ENCODE measurements at regions not wholly inside any gene's neighbourhood (a gene's known extent, or its start where the extent isn't known, plus 50 kb on each side); places are given as distances from the start of the nearest gene placed in this dataset.
A peak's percentile ranks its signal among the peaks of the same experiment; 100 is the strongest.

- ATAC-seq (ENCODE audit: low read depth), result no peak
- no peak overlapping the region for H3K4me3 Mint-ChIP-seq
- H3K36me3 Mint-ChIP-seq (ENCODE audit: low read depth), result no peaks in the 10 kb centered on the region
- no peak for DNase-seq
- H3K27ac Mint-ChIP-seq, result no peak overlapping the region
- H3K9me3 Mint-ChIP-seq, result peaks cover 7% of the 10 kb centered on the region
- ChIA-PET CTCF (no interaction called here), POLR2A (no interaction called here)
- H3K4me1 Mint-ChIP-seq, result no peaks in the 10 kb centered on the region
- peaks cover 25% of the 10 kb centered on the region for H3K27me3 Mint-ChIP-seq
- TF ChIP-seq CTCF (IDR thresholded peaks at IDR 0.05), result no peak
- intact Hi-C loops (cut with micrococcal nuclease), result no loop called here
Measured at GRCh38 chr4:140281828-140282552, 91.5 kb upstream of the SCOC start.

- Mint-ChIP-seq H3K9me3 (peaks cover 7% of the 10 kb centered on the region), H3K27me3 (peaks cover 22% of the 10 kb centered on the region), H3K36me3 (ENCODE audit: low read depth) (no peaks in the 10 kb centered on the region), H3K4me1 (no peaks in the 10 kb centered on the region), H3K27ac (no peak overlapping the region), H3K4me3 (no peak overlapping the region)
- no peak for TF ChIP-seq CTCF (IDR thresholded peaks at IDR 0.05)
- intact Hi-C loops (cut with micrococcal nuclease), result no loop called here
- POLR2A ChIA-PET, result no interaction called here
- DNase-seq, result no peak
- CTCF ChIA-PET, result no interaction called here
- no peak for ATAC-seq (ENCODE audit: low read depth)
Measured at GRCh38 chr4:140277576-140277975, 95.9 kb upstream of the SCOC start.

- H3K4me3 Mint-ChIP-seq, result no peak overlapping the region
- H3K4me1 Mint-ChIP-seq, result peaks cover 8% of the 10 kb centered on the region
- H3K36me3 Mint-ChIP-seq (ENCODE audit: low read depth), result no peaks in the 10 kb centered on the region
- CTCF ChIA-PET, result no interaction called here
- ATAC-seq (ENCODE audit: low read depth) (peak; percentile 42), DNase-seq (no peak)
- peaks cover 9% of the 10 kb centered on the region for H3K27me3 Mint-ChIP-seq
- no peaks in the 10 kb centered on the region for H3K9me3 Mint-ChIP-seq
- intact Hi-C loops (cut with micrococcal nuclease), result no loop called here
- no peak for TF ChIP-seq CTCF (IDR thresholded peaks at IDR 0.05)
- no peak overlapping the region for H3K27ac Mint-ChIP-seq
- POLR2A ChIA-PET, result no interaction called here
Measured at GRCh38 chr4:140271553-140271952, 101.9 kb upstream of the SCOC start.

- intact Hi-C loops (cut with micrococcal nuclease), result no loop called here
- Mint-ChIP-seq H3K27ac (no peak overlapping the region), H3K4me1 (peaks cover 8% of the 10 kb centered on the region), H3K27me3 (peaks cover 9% of the 10 kb centered on the region), H3K9me3 (no peaks in the 10 kb centered on the region), H3K36me3 (ENCODE audit: low read depth) (no peaks in the 10 kb centered on the region), H3K4me3 (no peak overlapping the region)
- no peak for TF ChIP-seq CTCF (IDR thresholded peaks at IDR 0.05)
- DNase-seq, result no peak
- CTCF ChIA-PET, result no interaction called here
- POLR2A ChIA-PET, result no interaction called here
- no peak for ATAC-seq (ENCODE audit: low read depth)
Measured at GRCh38 chr4:140269369-140269768, 104.1 kb upstream of the SCOC start.

- ATAC-seq (ENCODE audit: low read depth) (no peak), DNase-seq (no peak)
- no peak overlapping the region for H3K27ac Mint-ChIP-seq
- H3K4me3 Mint-ChIP-seq, result no peak overlapping the region
- intact Hi-C loops (cut with micrococcal nuclease), result no loop called here
- H3K27me3 Mint-ChIP-seq, result peaks cover 9% of the 10 kb centered on the region
- H3K36me3 Mint-ChIP-seq (ENCODE audit: low read depth), result no peaks in the 10 kb centered on the region
- no peak for TF ChIP-seq CTCF (IDR thresholded peaks at IDR 0.05)
- no peaks in the 10 kb centered on the region for H3K9me3 Mint-ChIP-seq
- ChIA-PET CTCF (interaction anchor here (1.1 kb wide), 1 partner anchor 14 kb away, joined by 4 read pairs; no protein-coding TSS in a partner anchor), POLR2A (no interaction called here)
- peaks cover 8% of the 10 kb centered on the region for H3K4me1 Mint-ChIP-seq
Measured at GRCh38 chr4:140268186-140268841, 105.1 kb upstream of the SCOC start.

Data from activated B cell treated with CpG ODN at 0.5 μM for 24 hours (primary cell).